ENCODE measurements at regions not wholly inside any gene's neighbourhood (a gene's known extent, or its start where the extent isn't known, plus 50 kb on each side); places are given as distances from the start of the nearest gene placed in this dataset.

GRCh38 chr6:6881438-6882225, 226.1 kb upstream of the RREB1 start:
- Histone ChIP-seq H3K9me3 (replicated peaks; ENCODE audit: control insufficient read depth, insufficient read depth, low read depth, low read length) (no peaks in the 10 kb centered on the region; the same call in 1 of the 2 replicates), H4K20me1 (replicated peaks; ENCODE audit: control insufficient read depth, insufficient read depth, low read length) (no peaks in the 10 kb centered on the region), H2AFZ (ENCODE audit: low read depth, low read length) (no peak overlapping the region), H3K9me1 (ENCODE audit: control insufficient read depth, insufficient read depth, low read length) (no peaks in the 10 kb centered on the region), H3K4me1 (replicated peaks in 1 of 2; ENCODE audit: control insufficient read depth in 2 of 2, insufficient read depth in 2 of 2, low read length in 2 of 2) (peaks cover 28 to 58% of the 10 kb centered on the region in 2 experiments), H3K27ac (ENCODE audit: extremely low read depth, low read depth, low read length) (peak overlapping the region; percentile 6; the same call in 1 of the 3 replicates), H3K79me2 (ENCODE audit: control insufficient read depth, insufficient read depth, low read length) (no peaks in the 10 kb centered on the region), H3K4me3 (no peak overlapping the region), H3K36me3 (ENCODE audit: control insufficient read depth, insufficient read depth, low read length) (no peaks in the 10 kb centered on the region), H3K9ac (ENCODE audit: insufficient read depth in 1 of 2, low read depth in 2 of 2, low read length in 2 of 2) (no peak overlapping the region), H3K27me3 (ENCODE audit: control insufficient read depth in 2 of 2, insufficient read depth in 2 of 2, low read length in 2 of 2) (no peaks in the 10 kb centered on the region), H3K4me2 (ENCODE audit: insufficient read depth, low read length) (no peak overlapping the region; the same call in 1 of the 2 replicates)
- BruUV-seq (replicated peaks), result no TSS peak
- CTCF ChIA-PET (ENCODE audit: low intra/inter-chr PET ratio), result no interaction called here
- 48% methylated on average over 4 of the region's 4 CpGs for WGBS (ENCODE audit: insufficient coverage, low coverage, missing lambda C conversion rate)
- DNase-seq (ENCODE audit: extremely low read depth in 1 of 4, low spot score in 3 of 4), result no peak
- in situ Hi-C loops (cut with MboI), result no loop called here
- ATAC-seq, result no peak
- POLR2A ChIA-PET, result interaction anchor here (0.6 to 2.1 kb wide), 9 partner anchors 8 to 228 kb away, joined by 3 to 9 read pairs (median 3); no protein-coding TSS in a partner anchor
- intact Hi-C loops (cut with micrococcal nuclease), result no loop called here
- FAIRE-seq, result no peak
- TF ChIP-seq RBM17 (IDR thresholded peaks at IDR 0.05; ENCODE audit: borderline replicate concordance, low read depth, low read length), result no peak
- no peak for TF ChIP-seq EHMT2 (IDR thresholded peaks at IDR 0.05)
- no peak for TF ChIP-seq SRSF1 (IDR thresholded peaks at IDR 0.05; ENCODE audit: low read depth, low read length)
- TF ChIP-seq TGIF2 (CRISPR knock-in tag; IDR thresholded peaks at IDR 0.05), result no peak
- TF ChIP-seq, protein P1, sequence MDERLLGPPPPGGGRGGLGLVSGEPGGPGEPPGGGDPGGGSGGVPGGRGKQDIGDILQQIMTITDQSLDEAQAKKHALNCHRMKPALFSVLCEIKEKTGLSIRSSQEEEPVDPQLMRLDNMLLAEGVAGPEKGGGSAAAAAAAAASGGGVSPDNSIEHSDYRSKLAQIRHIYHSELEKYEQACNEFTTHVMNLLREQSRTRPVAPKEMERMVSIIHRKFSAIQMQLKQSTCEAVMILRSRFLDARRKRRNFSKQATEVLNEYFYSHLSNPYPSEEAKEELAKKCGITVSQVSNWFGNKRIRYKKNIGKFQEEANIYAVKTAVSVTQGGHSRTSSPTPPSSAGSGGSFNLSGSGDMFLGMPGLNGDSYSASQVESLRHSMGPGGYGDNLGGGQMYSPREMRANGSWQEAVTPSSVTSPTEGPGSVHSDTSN (CRISPR knock-in tag; IDR thresholded peaks at IDR 0.05; ENCODE audit: low read depth), result no peak
- TF ChIP-seq, protein P1 (tag; conservative IDR thresholded peaks at IDR 0.05; ENCODE audit: low read depth), result peak; percentile 95
- TF ChIP-seq PKNOX1 (IDR thresholded peaks at IDR 0.05), result peak; percentile 91
- TF ChIP-seq DIDO1 (tag; IDR thresholded peaks at IDR 0.05; ENCODE audit: low read depth), result no peak
- TF ChIP-seq SP2 (IDR thresholded peaks at IDR 0.05; ENCODE audit: extremely low read depth, low read depth, low read length, poor library complexity, severe bottlenecking), result no peak
- no peak for TF ChIP-seq NR2C1 (IDR thresholded peaks at IDR 0.05)
- TF ChIP-seq NR2C1 (tag; IDR thresholded peaks at IDR 0.05), result no peak
- TF ChIP-seq, protein P2, sequence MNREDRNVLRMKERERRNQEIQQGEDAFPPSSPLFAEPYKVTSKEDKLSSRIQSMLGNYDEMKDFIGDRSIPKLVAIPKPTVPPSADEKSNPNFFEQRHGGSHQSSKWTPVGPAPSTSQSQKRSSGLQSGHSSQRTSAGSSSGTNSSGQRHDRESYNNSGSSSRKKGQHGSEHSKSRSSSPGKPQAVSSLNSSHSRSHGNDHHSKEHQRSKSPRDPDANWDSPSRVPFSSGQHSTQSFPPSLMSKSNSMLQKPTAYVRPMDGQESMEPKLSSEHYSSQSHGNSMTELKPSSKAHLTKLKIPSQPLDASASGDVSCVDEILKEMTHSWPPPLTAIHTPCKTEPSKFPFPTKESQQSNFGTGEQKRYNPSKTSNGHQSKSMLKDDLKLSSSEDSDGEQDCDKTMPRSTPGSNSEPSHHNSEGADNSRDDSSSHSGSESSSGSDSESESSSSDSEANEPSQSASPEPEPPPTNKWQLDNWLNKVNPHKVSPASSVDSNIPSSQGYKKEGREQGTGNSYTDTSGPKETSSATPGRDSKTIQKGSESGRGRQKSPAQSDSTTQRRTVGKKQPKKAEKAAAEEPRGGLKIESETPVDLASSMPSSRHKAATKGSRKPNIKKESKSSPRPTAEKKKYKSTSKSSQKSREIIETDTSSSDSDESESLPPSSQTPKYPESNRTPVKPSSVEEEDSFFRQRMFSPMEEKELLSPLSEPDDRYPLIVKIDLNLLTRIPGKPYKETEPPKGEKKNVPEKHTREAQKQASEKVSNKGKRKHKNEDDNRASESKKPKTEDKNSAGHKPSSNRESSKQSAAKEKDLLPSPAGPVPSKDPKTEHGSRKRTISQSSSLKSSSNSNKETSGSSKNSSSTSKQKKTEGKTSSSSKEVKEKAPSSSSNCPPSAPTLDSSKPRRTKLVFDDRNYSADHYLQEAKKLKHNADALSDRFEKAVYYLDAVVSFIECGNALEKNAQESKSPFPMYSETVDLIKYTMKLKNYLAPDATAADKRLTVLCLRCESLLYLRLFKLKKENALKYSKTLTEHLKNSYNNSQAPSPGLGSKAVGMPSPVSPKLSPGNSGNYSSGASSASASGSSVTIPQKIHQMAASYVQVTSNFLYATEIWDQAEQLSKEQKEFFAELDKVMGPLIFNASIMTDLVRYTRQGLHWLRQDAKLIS (CRISPR knock-in tag; IDR thresholded peaks at IDR 0.05), result no peak
- TF ChIP-seq, protein P3, sequence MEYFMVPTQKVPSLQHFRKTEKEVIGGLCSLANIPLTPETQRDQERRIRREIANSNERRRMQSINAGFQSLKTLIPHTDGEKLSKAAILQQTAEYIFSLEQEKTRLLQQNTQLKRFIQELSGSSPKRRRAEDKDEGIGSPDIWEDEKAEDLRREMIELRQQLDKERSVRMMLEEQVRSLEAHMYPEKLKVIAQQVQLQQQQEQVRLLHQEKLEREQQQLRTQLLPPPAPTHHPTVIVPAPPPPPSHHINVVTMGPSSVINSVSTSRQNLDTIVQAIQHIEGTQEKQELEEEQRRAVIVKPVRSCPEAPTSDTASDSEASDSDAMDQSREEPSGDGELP (CRISPR knock-in tag; IDR thresholded peaks at IDR 0.05; ENCODE audit: borderline replicate concordance), result 0 out of 2 replicates have a peak, but pooled peaks have one; percentile 23

All from K562 (cell line).